ENCODE measurements at regions not wholly inside any gene's neighbourhood (a gene's known extent, or its start where the extent isn't known, plus 50 kb on each side); places are given as distances from the start of the nearest gene placed in this dataset.

DNA sequence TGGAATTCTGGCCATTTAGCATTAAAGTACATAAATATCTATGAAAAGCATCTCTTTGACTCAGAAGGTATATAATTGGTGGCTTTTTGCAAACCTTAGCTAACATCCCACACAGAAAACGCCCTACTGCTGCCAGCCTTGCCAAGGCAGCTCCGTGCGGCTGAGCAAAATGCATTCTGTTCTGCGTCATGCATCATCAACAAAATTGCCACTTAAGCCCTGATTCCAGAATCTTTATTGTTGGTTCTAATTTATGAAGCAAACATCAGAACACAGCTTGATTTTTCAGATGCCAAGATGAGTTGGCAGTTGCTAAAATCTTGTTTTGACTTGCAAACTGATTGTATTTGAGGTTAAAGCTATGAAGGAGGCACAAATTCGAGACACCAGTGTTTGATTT, 314.9 kb upstream of the DEPDC1 start:
- TF ChIP-seq CTCF (IDR thresholded peaks at IDR 0.05; ENCODE audit: low read length) (no peak), EZH2 (optimal IDR thresholded peaks at IDR 0.05; ENCODE audit: low read depth, low read length) (no peak), EZH2phosphoT487 (IDR thresholded peaks at IDR 0.05; ENCODE audit: low read length) (no peak)

Measured in MM.1S (cell line).